ENCODE measurements at regions not wholly inside any gene's neighbourhood (a gene's known extent, or its start where the extent isn't known, plus 50 kb on each side); places are given as distances from the start of the nearest gene placed in this dataset.
A peak's percentile ranks its signal among the peaks of the same experiment; 100 is the strongest.

DNA sequence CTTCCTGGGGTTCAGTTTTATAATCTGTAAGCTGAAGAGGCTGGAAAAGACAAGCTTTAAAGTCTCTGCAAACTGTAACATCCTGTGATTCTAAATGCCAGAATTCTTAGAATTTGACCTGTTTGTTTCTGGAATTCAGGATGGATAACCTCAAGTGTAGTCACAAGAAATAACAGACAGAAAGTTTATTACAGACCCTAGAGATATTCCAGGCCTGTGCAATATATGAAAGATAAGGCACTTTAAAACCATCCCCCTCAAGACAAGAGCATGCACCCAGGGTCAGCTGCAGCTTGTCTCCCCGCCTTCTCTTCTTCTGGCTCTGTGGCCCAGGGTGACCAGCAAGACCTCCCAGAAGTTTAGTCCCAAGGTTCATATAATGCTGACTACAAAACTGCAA lies 298.7 kb upstream of the ACVR2A start:
- TF ChIP-seq, protein P1, sequence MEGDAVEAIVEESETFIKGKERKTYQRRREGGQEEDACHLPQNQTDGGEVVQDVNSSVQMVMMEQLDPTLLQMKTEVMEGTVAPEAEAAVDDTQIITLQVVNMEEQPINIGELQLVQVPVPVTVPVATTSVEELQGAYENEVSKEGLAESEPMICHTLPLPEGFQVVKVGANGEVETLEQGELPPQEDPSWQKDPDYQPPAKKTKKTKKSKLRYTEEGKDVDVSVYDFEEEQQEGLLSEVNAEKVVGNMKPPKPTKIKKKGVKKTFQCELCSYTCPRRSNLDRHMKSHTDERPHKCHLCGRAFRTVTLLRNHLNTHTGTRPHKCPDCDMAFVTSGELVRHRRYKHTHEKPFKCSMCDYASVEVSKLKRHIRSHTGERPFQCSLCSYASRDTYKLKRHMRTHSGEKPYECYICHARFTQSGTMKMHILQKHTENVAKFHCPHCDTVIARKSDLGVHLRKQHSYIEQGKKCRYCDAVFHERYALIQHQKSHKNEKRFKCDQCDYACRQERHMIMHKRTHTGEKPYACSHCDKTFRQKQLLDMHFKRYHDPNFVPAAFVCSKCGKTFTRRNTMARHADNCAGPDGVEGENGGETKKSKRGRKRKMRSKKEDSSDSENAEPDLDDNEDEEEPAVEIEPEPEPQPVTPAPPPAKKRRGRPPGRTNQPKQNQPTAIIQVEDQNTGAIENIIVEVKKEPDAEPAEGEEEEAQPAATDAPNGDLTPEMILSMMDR (IDR thresholded peaks at IDR 0.05; ENCODE audit: control insufficient read depth, insufficient read depth, low read depth, low read length, missing control alignments): no peak
- H3K4me3 ChIP-seq (ENCODE audit: control insufficient read depth, low read depth, low read length): no peak overlapping the region
- DNase-seq (ENCODE audit: low read depth): no peak

DNA sequence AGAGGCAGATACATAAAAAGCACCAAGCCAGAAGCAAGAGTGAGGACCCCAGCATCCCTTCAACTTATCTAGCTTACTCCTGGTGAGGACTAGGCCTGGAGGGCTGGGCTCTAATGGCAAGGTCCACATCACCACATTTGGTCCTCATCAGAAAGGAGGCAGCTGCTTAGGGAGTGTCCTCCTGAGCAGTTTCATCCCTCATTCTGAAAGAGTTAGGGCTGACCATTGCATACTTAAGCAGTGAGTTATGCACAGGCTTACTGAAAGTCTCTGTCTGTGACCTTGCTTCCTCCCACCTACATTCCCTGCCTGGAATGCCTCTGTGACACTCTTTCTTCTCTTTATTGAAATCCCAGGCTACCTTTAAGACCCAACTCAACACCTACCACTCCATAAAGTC lies 301.8 kb upstream of the ACVR2A start:
- no peak for DNase-seq (ENCODE audit: low read depth)
- TF ChIP-seq, protein P1 (IDR thresholded peaks at IDR 0.05; ENCODE audit: control insufficient read depth, insufficient read depth, low read depth, low read length, missing control alignments): no peak
- H3K4me3 ChIP-seq (ENCODE audit: control insufficient read depth, low read depth, low read length): no peak overlapping the region

DNA sequence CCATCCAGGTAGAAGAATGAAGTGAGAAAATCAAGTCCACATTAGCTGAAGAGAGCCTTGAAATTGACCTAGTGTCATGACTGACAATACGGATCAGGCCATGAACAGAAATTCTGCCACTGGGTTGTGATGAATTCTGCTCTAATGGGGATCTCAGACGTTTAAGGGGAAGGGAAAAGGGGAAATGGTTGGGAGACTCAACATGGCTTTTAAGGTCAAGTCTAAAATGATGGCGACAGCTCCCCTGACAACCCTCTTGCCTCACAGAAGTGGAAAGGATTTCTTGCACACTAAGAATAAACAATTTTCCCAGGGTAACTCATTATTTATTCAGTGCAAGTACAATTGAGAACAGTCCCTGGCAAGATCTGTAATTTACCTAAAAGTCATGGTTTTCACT lies 302.5 kb upstream of the ACVR2A start:
- TF ChIP-seq, protein P1 (IDR thresholded peaks at IDR 0.05; ENCODE audit: control insufficient read depth, insufficient read depth, low read depth, low read length, missing control alignments): no peak
- no peak overlapping the region for H3K4me3 ChIP-seq (ENCODE audit: control insufficient read depth, low read depth, low read length)
- no peak for DNase-seq (ENCODE audit: low read depth)

GRCh38 chr2:147541314-147541713 lies 303.5 kb upstream of the ACVR2A start:
- TF ChIP-seq, protein P1 (IDR thresholded peaks at IDR 0.05; ENCODE audit: control insufficient read depth, insufficient read depth, low read depth, low read length, missing control alignments): no peak
- DNase-seq (ENCODE audit: low read depth): no peak

DNA sequence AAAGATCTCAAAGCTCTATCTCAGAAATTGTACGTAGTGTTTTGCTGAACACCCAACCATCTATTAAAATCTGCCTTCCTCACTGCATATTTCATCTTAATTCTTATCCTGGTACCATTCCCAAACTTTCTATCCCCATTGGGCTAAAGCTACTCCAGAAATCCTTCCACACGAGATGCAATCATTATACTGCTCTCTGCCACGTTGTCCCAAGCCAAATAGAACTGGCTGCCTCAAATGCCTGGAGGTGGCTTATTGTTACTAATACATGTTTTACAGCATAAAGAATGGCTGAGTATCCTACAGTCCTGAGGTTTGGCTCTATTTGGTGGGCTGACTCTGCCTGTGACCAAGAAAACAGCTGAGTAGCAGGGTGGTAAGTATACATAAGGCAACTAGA lies 306.0 kb upstream of the ACVR2A start:
- H3K4me3 ChIP-seq (ENCODE audit: control insufficient read depth, low read depth, low read length): no peak overlapping the region
- TF ChIP-seq, protein P1 (IDR thresholded peaks at IDR 0.05; ENCODE audit: control insufficient read depth, insufficient read depth, low read depth, low read length, missing control alignments): no peak
- no peak for DNase-seq (ENCODE audit: low read depth)

More at GRCh38 chr2:147541314-147541713, 303.5 kb upstream of the ACVR2A start:
- H3K4me3 ChIP-seq (ENCODE audit: control insufficient read depth, low read depth, low read length): no peak overlapping the region

- TF ChIP-seq, protein P1 (IDR thresholded peaks at IDR 0.05; ENCODE audit: control insufficient read depth, insufficient read depth, low read depth, low read length, missing control alignments): no peak
- peak; percentile 3 for DNase-seq (ENCODE audit: low read depth)
These were observed 306.7 kb upstream of the ACVR2A start for GRCh38 chr2:147538088-147538487.

GRCh38 chr2:147531269-147531668 lies 313.6 kb upstream of the ACVR2A start:
- DNase-seq (ENCODE audit: low read depth): no peak
- no peak overlapping the region for H3K4me3 ChIP-seq (ENCODE audit: control insufficient read depth, low read depth, low read length)
- TF ChIP-seq, protein P1 (IDR thresholded peaks at IDR 0.05; ENCODE audit: control insufficient read depth, insufficient read depth, low read depth, low read length, missing control alignments): no peak

More at GRCh38 chr2:147538088-147538487, 306.7 kb upstream of the ACVR2A start:
- no peak overlapping the region for H3K4me3 ChIP-seq (ENCODE audit: control insufficient read depth, low read depth, low read length)
